ENCODE measurements at regions not wholly inside any gene's neighbourhood (a gene's known extent, or its start where the extent isn't known, plus 50 kb on each side); places are given as distances from the start of the nearest gene placed in this dataset.
A peak's percentile ranks its signal among the peaks of the same experiment; 100 is the strongest.

GRCh38 chr2:7730449-7730848 lies 813.2 kb downstream of the RNF144A start:
- intact Hi-C loops (cut with DNase I; ENCODE audit: low total_unique reads) = no loop called here
- H3K4me1 ChIP-seq = no peaks in the 10 kb centered on the region
- 64 to 81% (median 78%) methylated on average over 5 of the region's 5 CpGs for WGBS, 5 donors
- H3K36me3 ChIP-seq = no peaks in the 10 kb centered on the region
- peak overlapping the region in 2 of 5 donors; percentile 1 to 9 for H3K27ac ChIP-seq
- H3K27me3 ChIP-seq = no peaks in the 10 kb centered on the region
- TF ChIP-seq POLR2A (IDR thresholded peaks at IDR 0.05) (no peak), EP300 (IDR thresholded peaks at IDR 0.05) (no peak), POLR2AphosphoS5 (IDR thresholded peaks at IDR 0.05) (no peak)
- TF ChIP-seq, protein P1, sequence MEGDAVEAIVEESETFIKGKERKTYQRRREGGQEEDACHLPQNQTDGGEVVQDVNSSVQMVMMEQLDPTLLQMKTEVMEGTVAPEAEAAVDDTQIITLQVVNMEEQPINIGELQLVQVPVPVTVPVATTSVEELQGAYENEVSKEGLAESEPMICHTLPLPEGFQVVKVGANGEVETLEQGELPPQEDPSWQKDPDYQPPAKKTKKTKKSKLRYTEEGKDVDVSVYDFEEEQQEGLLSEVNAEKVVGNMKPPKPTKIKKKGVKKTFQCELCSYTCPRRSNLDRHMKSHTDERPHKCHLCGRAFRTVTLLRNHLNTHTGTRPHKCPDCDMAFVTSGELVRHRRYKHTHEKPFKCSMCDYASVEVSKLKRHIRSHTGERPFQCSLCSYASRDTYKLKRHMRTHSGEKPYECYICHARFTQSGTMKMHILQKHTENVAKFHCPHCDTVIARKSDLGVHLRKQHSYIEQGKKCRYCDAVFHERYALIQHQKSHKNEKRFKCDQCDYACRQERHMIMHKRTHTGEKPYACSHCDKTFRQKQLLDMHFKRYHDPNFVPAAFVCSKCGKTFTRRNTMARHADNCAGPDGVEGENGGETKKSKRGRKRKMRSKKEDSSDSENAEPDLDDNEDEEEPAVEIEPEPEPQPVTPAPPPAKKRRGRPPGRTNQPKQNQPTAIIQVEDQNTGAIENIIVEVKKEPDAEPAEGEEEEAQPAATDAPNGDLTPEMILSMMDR (IDR thresholded peaks at IDR 0.05) = no peak
- H3K9me3 ChIP-seq = no peaks in the 10 kb centered on the region
- no peak for DNase-seq
- H3K4me3 ChIP-seq = no peak overlapping the region

DNA sequence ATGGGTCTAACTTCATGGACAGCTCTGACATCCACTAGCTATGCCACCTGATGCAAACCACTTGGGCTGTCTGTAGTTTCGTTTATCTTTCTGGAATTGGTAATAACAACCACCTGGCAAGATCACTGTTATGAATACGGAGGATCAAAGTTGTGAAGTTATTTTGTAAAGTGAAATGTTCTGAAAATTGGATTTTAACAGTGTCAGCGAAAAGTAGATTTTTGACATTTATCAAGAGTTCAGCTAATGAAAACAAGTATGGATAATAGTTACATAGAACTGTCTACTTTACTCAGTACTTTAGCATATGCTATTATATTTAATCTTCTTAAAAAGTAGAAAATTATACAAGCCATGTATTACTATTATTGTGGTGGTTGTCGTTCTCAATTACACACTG lies 813.8 kb downstream of the RNF144A start:
- H3K4me1 ChIP-seq = no peaks in the 10 kb centered on the region
- WGBS, 5 donors = 78 to 83% (median 81%) methylated on average over 4 of the region's 4 CpGs
- no peaks in the 10 kb centered on the region for H3K27me3 ChIP-seq
- H3K27ac ChIP-seq = no peak overlapping the region
- intact Hi-C loops (cut with DNase I; ENCODE audit: low total_unique reads) = no loop called here
- H3K4me3 ChIP-seq = no peak overlapping the region
- H3K9me3 ChIP-seq = no peaks in the 10 kb centered on the region
- TF ChIP-seq, protein P1 (IDR thresholded peaks at IDR 0.05) = no peak
- DNase-seq = no peak
- no peaks in the 10 kb centered on the region for H3K36me3 ChIP-seq

- intact Hi-C loops (cut with DNase I; ENCODE audit: low total_unique reads) = no loop called here
- Histone ChIP-seq H3K4me1 (no peaks in the 10 kb centered on the region), H3K9me3 (no peaks in the 10 kb centered on the region), H3K27me3 (no peaks in the 10 kb centered on the region), H3K36me3 (no peaks in the 10 kb centered on the region), H3K4me3 (no peak overlapping the region), H3K27ac (no peak overlapping the region)
- WGBS, 5 donors = 78 to 91% (median 86%) methylated on average over 3 to 5 of the region's 5 CpGs
- TF ChIP-seq, protein P1 (IDR thresholded peaks at IDR 0.05) = no peak
- no peak for TF ChIP-seq POLR2A (IDR thresholded peaks at IDR 0.05)
- no peak for TF ChIP-seq POLR2AphosphoS5 (IDR thresholded peaks at IDR 0.05)
- no peak for TF ChIP-seq EP300 (IDR thresholded peaks at IDR 0.05)
- DNase-seq = no peak
These were observed 815.3 kb downstream of the RNF144A start for GRCh38 chr2:7732497-7732896.

DNA sequence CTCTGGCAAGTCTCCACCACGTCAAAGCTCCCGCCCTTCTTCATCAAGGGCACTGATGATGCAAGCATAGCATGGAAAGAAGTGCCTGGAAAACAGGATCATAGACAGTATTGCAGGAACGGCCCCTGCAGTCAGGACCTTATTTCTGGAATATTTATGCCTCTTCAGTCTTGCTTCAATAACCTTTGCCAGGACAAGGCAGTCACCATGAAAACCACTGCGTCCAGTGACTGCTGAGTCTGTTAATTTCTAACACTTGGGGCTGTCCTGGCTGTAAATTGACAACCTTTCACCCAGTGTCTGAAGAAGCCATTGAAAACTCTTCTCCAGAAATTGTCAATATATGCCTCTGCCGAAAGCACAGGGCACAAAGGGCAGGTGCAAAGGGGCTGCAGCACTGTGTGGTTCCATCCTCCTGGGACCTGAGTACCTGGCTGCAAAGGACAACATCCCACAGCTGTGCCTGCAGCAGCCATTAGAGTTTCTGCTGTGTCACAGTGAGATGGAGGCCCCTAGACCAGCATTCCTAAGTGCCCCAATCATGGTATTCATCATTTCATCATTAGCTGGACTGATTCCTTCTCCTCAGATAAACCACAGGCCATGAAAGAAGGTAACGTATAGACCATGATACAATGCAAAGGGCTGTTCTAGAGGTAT lies 819.6 kb downstream of the RNF144A start:
- DNase-seq = no peak
- Histone ChIP-seq H3K9me3 (no peaks in the 10 kb centered on the region), H3K4me3 (no peak overlapping the region), H3K27me3 (no peaks in the 10 kb centered on the region), H3K27ac (no peak overlapping the region), H3K4me1 (no peaks in the 10 kb centered on the region), H3K36me3 (no peaks in the 10 kb centered on the region)
- intact Hi-C loops (cut with DNase I; ENCODE audit: low total_unique reads) = no loop called here
- WGBS, 5 donors = 49 to 81% (median 67%) methylated on average over 6 of the region's 6 CpGs
- TF ChIP-seq, protein P1 (IDR thresholded peaks at IDR 0.05) = no peak
- TF ChIP-seq EP300 (IDR thresholded peaks at IDR 0.05) = no peak
- TF ChIP-seq POLR2AphosphoS5 (IDR thresholded peaks at IDR 0.05) = no peak
- no peak for TF ChIP-seq POLR2A (IDR thresholded peaks at IDR 0.05)
